Fibroblast of lung (primary cell): ENCODE measurements at regions not wholly inside any gene's neighbourhood (a gene's known extent, or its start where the extent isn't known, plus 50 kb on each side); places are given as distances from the start of the nearest gene placed in this dataset.

Experiments used
- DNase-seq, 2 donors: peaks; one replicate each; pipeline versions ENCODE4 v3.0.0 to v3.0.0-alpha.2; 2010; ENCODE audit warnings: low read depth in 2 of 2
- H2AFZ ChIP-seq: 2 replicates; pipeline ENCODE4 v1.5.1; 2012; ENCODE audit warnings: low read length, control low read depth, inconsistent platforms
- H3K27ac ChIP-seq: 2 replicates; pipeline ENCODE4 v1.5.1; 2011; ENCODE audit warnings: low read length, control low read depth; ENCODE audit not compliant: insufficient read depth
- H3K27me3 ChIP-seq: 2 replicates; pipeline ENCODE4 v1.5.1; 2011; ENCODE audit warnings: mild to moderate bottlenecking, low read length; ENCODE audit not compliant: control insufficient read depth, insufficient read depth
- H3K36me3 ChIP-seq: 2 replicates; pipeline ENCODE4 v1.5.1; 2011; ENCODE audit warnings: low read length; ENCODE audit not compliant: control insufficient read depth, insufficient read depth
- H3K4me1 ChIP-seq: 2 replicates; pipeline ENCODE4 v1.5.1; 2011; ENCODE audit warnings: low read length; ENCODE audit not compliant: control insufficient read depth, insufficient read depth; ENCODE audit errors: extremely low read depth
- H3K4me2 ChIP-seq: 2 replicates; pipeline ENCODE4 v1.5.1; 2011; ENCODE audit warnings: low read length, control low read depth; ENCODE audit not compliant: insufficient read depth; ENCODE audit errors: extremely low read depth
- H3K4me3 ChIP-seq, 4 experiments: fragments of 200-600 bp in 1 of 4; sonication (generic) in 1 of 4; replicated peaks in 1 of 4; 2 replicates each; pipeline ENCODE4 v1.5.1; 2011 to 2016; ENCODE audit warnings: low read length in 4 of 4, low read depth in 3 of 4, mild to moderate bottlenecking in 3 of 4, control low read depth in 2 of 4, inconsistent platforms in 1 of 4, mixed read lengths in 1 of 4; ENCODE audit not compliant: insufficient read depth in 1 of 4; ENCODE audit errors: control extremely low read depth in 1 of 4
- H3K79me2 ChIP-seq: 2 replicates; pipeline ENCODE4 v1.5.1; 2012; ENCODE audit warnings: mild to moderate bottlenecking, low read length, inconsistent platforms; ENCODE audit not compliant: control insufficient read depth, insufficient read depth
- H3K9ac ChIP-seq: 2 replicates; pipeline ENCODE4 v1.5.1; 2011; ENCODE audit warnings: mild to moderate bottlenecking, low read length, control low read depth; ENCODE audit not compliant: insufficient read depth
- H3K9me3 ChIP-seq: 2 replicates; pipeline ENCODE4 v1.5.1; 2012; ENCODE audit warnings: low read depth, low read length; ENCODE audit not compliant: control insufficient read depth, insufficient read depth
- H4K20me1 ChIP-seq: 2 replicates; pipeline ENCODE4 v1.5.1; 2011; ENCODE audit warnings: low read length; ENCODE audit not compliant: control insufficient read depth, insufficient read depth; ENCODE audit errors: extremely low read depth
- EZH2 ChIP-seq: IDR thresholded peaks from 2 replicates; pipeline ENCODE4 v1.5.1; 2012; ENCODE audit warnings: low read length, control low read depth, mild to moderate bottlenecking; ENCODE audit errors: missing control alignments
- TF ChIP-seq, protein P1 (sequence below), 2 donors: IDR thresholded peaks in 1 of 2; conservative IDR thresholded peaks in 1 of 2; 1 replicate in 1 of 2; 2 replicates in 1 of 2; pipeline ENCODE4 v1.5.1; 2011 to 2012; ENCODE audit warnings: low read length in 2 of 2, control low read depth in 1 of 2, inconsistent platforms in 1 of 2, low read depth in 1 of 2, mild to moderate bottlenecking in 1 of 2

DNA sequence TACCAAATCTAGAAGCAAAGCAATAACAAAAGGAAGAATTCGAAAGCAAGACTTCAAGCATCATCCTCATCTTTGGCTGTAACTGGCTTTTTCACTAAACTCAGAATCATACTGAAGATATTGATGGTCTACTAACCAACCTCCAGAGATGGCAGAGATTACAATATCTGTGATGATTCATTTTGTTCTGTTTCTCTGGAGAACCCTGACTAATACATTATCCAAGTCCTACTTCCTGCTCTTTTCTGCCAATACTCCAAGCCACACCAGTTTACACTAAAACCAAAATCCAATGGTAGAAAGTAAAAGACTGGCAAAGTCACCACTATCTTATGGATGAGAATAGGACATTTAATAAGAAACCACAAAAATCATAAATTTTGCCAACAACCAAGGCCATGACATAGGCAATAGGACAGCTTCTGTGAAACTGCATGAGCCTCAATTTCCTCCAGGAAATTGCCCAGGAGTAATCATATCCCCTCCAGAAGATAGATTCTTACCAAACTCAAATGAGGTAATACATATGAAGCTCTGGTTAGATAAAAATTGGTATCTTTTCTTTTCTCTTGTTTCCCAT lies 159.8 kb downstream of the METTL4 start:
- no peaks in the 10 kb centered on the region for H3K79me2 ChIP-seq
- no peaks in the 10 kb centered on the region for H3K36me3 ChIP-seq
- peak; percentile 29 to 87 for DNase-seq
- H3K27me3 ChIP-seq, result no peaks in the 10 kb centered on the region
- no peak overlapping the region for H2AFZ ChIP-seq
- H3K4me3 ChIP-seq, result no peak overlapping the region
- no peak overlapping the region for H3K27ac ChIP-seq
- H3K4me2 ChIP-seq, result no peak overlapping the region
- no peak overlapping the region for H3K9ac ChIP-seq
- H3K9me3 ChIP-seq, result no peaks in the 10 kb centered on the region
- H4K20me1 ChIP-seq, result no peaks in the 10 kb centered on the region
- no peaks in the 10 kb centered on the region for H3K4me1 ChIP-seq
- TF ChIP-seq, protein P1, sequence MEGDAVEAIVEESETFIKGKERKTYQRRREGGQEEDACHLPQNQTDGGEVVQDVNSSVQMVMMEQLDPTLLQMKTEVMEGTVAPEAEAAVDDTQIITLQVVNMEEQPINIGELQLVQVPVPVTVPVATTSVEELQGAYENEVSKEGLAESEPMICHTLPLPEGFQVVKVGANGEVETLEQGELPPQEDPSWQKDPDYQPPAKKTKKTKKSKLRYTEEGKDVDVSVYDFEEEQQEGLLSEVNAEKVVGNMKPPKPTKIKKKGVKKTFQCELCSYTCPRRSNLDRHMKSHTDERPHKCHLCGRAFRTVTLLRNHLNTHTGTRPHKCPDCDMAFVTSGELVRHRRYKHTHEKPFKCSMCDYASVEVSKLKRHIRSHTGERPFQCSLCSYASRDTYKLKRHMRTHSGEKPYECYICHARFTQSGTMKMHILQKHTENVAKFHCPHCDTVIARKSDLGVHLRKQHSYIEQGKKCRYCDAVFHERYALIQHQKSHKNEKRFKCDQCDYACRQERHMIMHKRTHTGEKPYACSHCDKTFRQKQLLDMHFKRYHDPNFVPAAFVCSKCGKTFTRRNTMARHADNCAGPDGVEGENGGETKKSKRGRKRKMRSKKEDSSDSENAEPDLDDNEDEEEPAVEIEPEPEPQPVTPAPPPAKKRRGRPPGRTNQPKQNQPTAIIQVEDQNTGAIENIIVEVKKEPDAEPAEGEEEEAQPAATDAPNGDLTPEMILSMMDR (conservative IDR thresholded peaks at IDR 0.05 in 1 of 2, IDR thresholded peaks at IDR 0.05 in 1 of 2; ENCODE audit: low read depth in 1 of 2, low read length in 2 of 2), result no peak
- TF ChIP-seq EZH2, result no peak

DNA sequence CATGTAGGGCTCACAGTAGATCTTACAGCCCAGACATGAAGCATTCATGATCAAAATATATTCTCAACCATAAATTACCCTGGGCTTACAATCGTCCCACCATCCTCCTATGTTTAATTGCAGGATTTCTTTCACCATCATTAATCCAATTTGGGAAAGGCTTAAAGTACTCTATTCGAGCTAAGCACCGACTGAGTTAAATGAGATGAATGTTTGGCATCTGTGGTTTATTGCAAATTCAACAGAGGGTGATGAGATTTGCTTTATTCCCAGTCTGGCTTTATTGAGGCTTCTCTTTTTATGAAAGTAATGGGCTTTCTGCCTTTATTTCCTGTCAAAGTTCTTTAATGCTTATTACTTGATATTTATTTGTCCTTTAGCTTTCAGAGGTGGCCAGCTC lies 159.0 kb downstream of the METTL4 start:
- Histone ChIP-seq H2AFZ (no peak overlapping the region), H3K9ac (no peak overlapping the region), H3K79me2 (no peaks in the 10 kb centered on the region), H4K20me1 (no peaks in the 10 kb centered on the region), H3K36me3 (no peaks in the 10 kb centered on the region), H3K27me3 (no peaks in the 10 kb centered on the region), H3K4me1 (no peaks in the 10 kb centered on the region), H3K4me2 (no peak overlapping the region), H3K4me3 (no peak overlapping the region), H3K27ac (no peak overlapping the region), H3K9me3 (no peaks in the 10 kb centered on the region)
- DNase-seq, result no peak
- TF ChIP-seq, protein P1 (conservative IDR thresholded peaks at IDR 0.05 in 1 of 2, IDR thresholded peaks at IDR 0.05 in 1 of 2; ENCODE audit: low read depth in 1 of 2, low read length in 2 of 2), result no peak
- TF ChIP-seq EZH2, result no peak

DNA sequence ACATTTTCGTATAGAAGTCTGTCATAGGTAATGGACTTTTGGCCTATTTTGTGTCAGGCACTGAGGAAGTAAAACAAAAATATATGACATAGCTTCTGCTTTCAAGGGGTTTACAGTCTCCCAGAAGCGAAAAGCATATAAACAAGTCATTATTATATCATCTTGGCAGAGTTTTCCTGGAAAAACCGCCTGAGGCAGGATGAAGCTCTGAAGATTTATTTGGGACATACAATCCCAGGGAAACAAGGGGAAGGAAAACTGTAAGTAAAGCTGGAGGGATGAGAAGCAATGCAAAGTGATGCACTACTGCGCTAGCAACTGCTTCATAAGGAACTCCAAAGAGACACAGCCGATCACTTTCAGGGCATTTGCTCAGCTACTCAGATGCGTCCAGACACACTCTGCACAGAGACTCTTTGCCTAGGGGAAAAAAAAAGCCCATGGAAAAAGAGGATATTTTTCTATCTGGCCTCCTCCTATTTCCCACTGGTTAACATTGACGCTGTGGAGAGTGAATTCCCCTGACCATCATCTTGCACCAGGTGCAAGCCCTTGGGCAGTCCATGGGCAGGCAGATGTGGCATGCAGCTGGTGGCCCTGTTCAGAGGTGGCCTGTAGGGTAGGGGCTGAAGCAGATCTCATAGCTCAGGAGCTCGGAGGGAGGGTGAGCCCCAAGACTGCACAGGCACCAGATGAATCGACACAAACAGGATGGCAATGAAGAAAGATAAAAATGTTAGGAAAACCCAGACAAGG lies 158.1 kb downstream of the METTL4 start:
- Histone ChIP-seq H3K27ac (no peak overlapping the region), H3K36me3 (no peaks in the 10 kb centered on the region), H3K4me1 (no peaks in the 10 kb centered on the region), H4K20me1 (no peaks in the 10 kb centered on the region), H3K79me2 (no peaks in the 10 kb centered on the region), H2AFZ (no peak overlapping the region), H3K9me3 (no peaks in the 10 kb centered on the region), H3K4me3 (no peak overlapping the region), H3K27me3 (no peaks in the 10 kb centered on the region), H3K4me2 (no peak overlapping the region), H3K9ac (no peak overlapping the region)
- no peak for DNase-seq
- TF ChIP-seq, protein P1 (conservative IDR thresholded peaks at IDR 0.05 in 1 of 2, IDR thresholded peaks at IDR 0.05 in 1 of 2; ENCODE audit: low read depth in 1 of 2, low read length in 2 of 2), result no peak
- no peak for TF ChIP-seq EZH2
